ENCODE measurements at regions not wholly inside any gene's neighbourhood (a gene's known extent, or its start where the extent isn't known, plus 50 kb on each side); places are given as distances from the start of the nearest gene placed in this dataset.

DNA sequence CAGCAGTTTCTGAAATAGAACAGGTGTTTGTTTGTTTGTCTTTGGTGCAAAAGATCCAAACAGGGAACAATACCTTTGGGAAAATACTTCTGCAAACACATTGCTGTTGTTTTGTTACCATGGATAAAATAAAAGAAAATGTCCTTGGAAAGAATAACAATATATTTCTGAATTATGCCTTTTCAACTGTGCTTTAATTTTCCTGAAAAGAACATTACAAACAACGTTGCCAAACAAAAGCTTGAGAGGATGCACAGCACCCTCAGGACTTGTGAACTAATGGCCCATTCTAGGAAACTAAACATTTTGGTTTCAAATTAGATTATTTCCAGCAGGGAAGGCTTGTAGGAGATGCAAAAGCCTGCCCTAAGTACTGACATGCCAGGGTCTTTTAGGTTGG lies 967.2 kb downstream of the TLE4 start:
- TF ChIP-seq EZH2 (optimal IDR thresholded peaks at IDR 0.05; ENCODE audit: low read depth, low read length) (no peak), CTCF (IDR thresholded peaks at IDR 0.05; ENCODE audit: low read length) (no peak), EZH2phosphoT487 (IDR thresholded peaks at IDR 0.05; ENCODE audit: low read length) (no peak)
